ENCODE measurements at regions not wholly inside any gene's neighbourhood (a gene's known extent, or its start where the extent isn't known, plus 50 kb on each side); places are given as distances from the start of the nearest gene placed in this dataset.

- H4K91ac ChIP-seq (ENCODE audit: insufficient read depth, low read depth, low read length), result no peak overlapping the region
- intact Hi-C loops (cut with micrococcal nuclease) (no loop called here), in situ Hi-C loops (cut with MboI; ENCODE audit: low sequenced_read_pairs) (no loop called here), dilution Hi-C loops (cut with HindIII; ENCODE audit: low sequenced_read_pairs, unreplicated experiment) (no loop called here)
- H2BK5ac ChIP-seq (ENCODE audit: low read depth, low read length, poor library complexity, severe bottlenecking), result no peak overlapping the region
- H3K23ac ChIP-seq (ENCODE audit: low read depth, low read length), result no peak overlapping the region
- H4K5ac ChIP-seq (ENCODE audit: low read depth, low read length), result no peak overlapping the region
- H3K18ac ChIP-seq (ENCODE audit: low read depth, low read length), result no peak overlapping the region
- no peak overlapping the region for H3K4me2 ChIP-seq (ENCODE audit: low read depth, low read length)
- H3K56ac ChIP-seq (ENCODE audit: extremely low read depth, insufficient read depth, low read length), result no peak overlapping the region
- H2BK120ac ChIP-seq (ENCODE audit: low read depth, low read length), result no peak overlapping the region
- H4K20me1 ChIP-seq (ENCODE audit: insufficient read depth, low read length), result no peaks in the 10 kb centered on the region
- H2BK15ac ChIP-seq (ENCODE audit: low read depth, low read length), result no peak overlapping the region
- ChIA-PET CTCF (no interaction called here), POLR2A (ENCODE audit: unreplicated experiment) (no interaction called here)
- no peaks in the 10 kb centered on the region for H3K36me3 ChIP-seq (ENCODE audit: control insufficient read depth, insufficient read depth, low read length)
- WGBS, 2 experiments (ENCODE audit: extremely low coverage in 2 of 2, insufficient read length in 1 of 2), result 80% methylated on average over 1 of the region's 7 CpGs; no CpG with 5 or more reads in 1 of the 2 experiments
- H3K4me3 ChIP-seq (ENCODE audit: insufficient read depth, low read depth, low read length), result no peak overlapping the region
- H4K8ac ChIP-seq (ENCODE audit: low read depth in 2 of 2, low read length in 2 of 2), result no peak overlapping the region
- no peak overlapping the region for H2AFZ ChIP-seq (replicated peaks; ENCODE audit: low read length, poor library complexity)
- no peak overlapping the region for H3K14ac ChIP-seq (replicated peaks; ENCODE audit: low read depth, low read length)
- H3K9me1 ChIP-seq (ENCODE audit: insufficient read depth, low read length), result no peaks in the 10 kb centered on the region
- no peaks in the 10 kb centered on the region for H3K4me1 ChIP-seq (ENCODE audit: control insufficient read depth, insufficient read depth, low read length)
- DNase-seq (no peak), ATAC-seq (ENCODE audit: low read depth) (no peak)
- no peak overlapping the region for H3K4ac ChIP-seq (ENCODE audit: low read depth, low read length)
- H3K9ac ChIP-seq (ENCODE audit: low read depth, low read length), result no peak overlapping the region
- H2AK9ac ChIP-seq (replicated peaks; ENCODE audit: low read depth, low read length, poor library complexity), result no peak overlapping the region
- no TSS peak for BruUV-seq (replicated peaks)
- peaks cover 44% of the 10 kb centered on the region for H3K9me3 ChIP-seq (ENCODE audit: control insufficient read depth, insufficient read depth, low read length)
- H3K27ac ChIP-seq (ENCODE audit: insufficient read depth, low read length), result no peak overlapping the region
- H3K27me3 ChIP-seq (ENCODE audit: control insufficient read depth, insufficient read depth, low read length), result no peaks in the 10 kb centered on the region
- H2BK20ac ChIP-seq (ENCODE audit: low read depth, low read length), result no peak overlapping the region
- H3K79me1 ChIP-seq (ENCODE audit: low read depth in 1 of 2, low read length in 2 of 2), result no peaks in the 10 kb centered on the region
- TF ChIP-seq MAFK (IDR thresholded peaks at IDR 0.05; ENCODE audit: low read depth, low read length), result no peak
- no peak overlapping the region for H2AK5ac ChIP-seq (ENCODE audit: low read depth, low read length)
Observed at GRCh38 chr9:135216236-135216635, 128.8 kb downstream of the OLFM1 start.

Measured in IMR-90 (cell line).